ENCODE measurements at regions not wholly inside any gene's neighbourhood (a gene's known extent, or its start where the extent isn't known, plus 50 kb on each side); places are given as distances from the start of the nearest gene placed in this dataset.

- H3K27me3 ChIP-seq (ENCODE audit: insufficient read depth, poor library complexity, severe bottlenecking), result no peaks in the 10 kb centered on the region
- H3K27ac ChIP-seq (replicated peaks), result no peak overlapping the region
- TF ChIP-seq CTCF (IDR thresholded peaks at IDR 0.05; ENCODE audit: insufficient read depth, low read length) (no peak), SPI1 (IDR thresholded peaks at IDR 0.05; ENCODE audit: borderline replicate concordance, low read depth) (no peak), REST (IDR thresholded peaks at IDR 0.05; ENCODE audit: insufficient replicate concordance, low read depth) (no peak), GABPA (IDR thresholded peaks at IDR 0.05; ENCODE audit: low read depth) (no peak), POLR2AphosphoS5 (IDR thresholded peaks at IDR 0.05; ENCODE audit: low read depth) (no peak)
- H3K4me3 ChIP-seq (replicated peaks; ENCODE audit: insufficient read depth, low read length), result no peak overlapping the region
- no peak for DNase-seq (ENCODE audit: low read depth in 1 of 2, low spot score in 1 of 2)
These were observed 279.0 kb upstream of the SYT10 start for GRCh38 chr12:33718631-33719030.

- Histone ChIP-seq H3K27me3 (ENCODE audit: insufficient read depth, poor library complexity, severe bottlenecking) (no peaks in the 10 kb centered on the region), H3K4me3 (replicated peaks; ENCODE audit: insufficient read depth, low read length) (no peak overlapping the region), H3K27ac (replicated peaks) (no peak overlapping the region)
- no peak for TF ChIP-seq POLR2AphosphoS5 (IDR thresholded peaks at IDR 0.05; ENCODE audit: low read depth)
- TF ChIP-seq REST (IDR thresholded peaks at IDR 0.05; ENCODE audit: insufficient replicate concordance, low read depth), result no peak
- TF ChIP-seq SPI1 (IDR thresholded peaks at IDR 0.05; ENCODE audit: borderline replicate concordance, low read depth), result no peak
- no peak for DNase-seq (ENCODE audit: low read depth in 1 of 2, low spot score in 1 of 2)
These were observed 281.9 kb upstream of the SYT10 start for GRCh38 chr12:33721561-33721960.

- DNase-seq (ENCODE audit: low read depth in 1 of 2, low spot score in 1 of 2), result no peak
- TF ChIP-seq CTCF (IDR thresholded peaks at IDR 0.05; ENCODE audit: insufficient read depth, low read length) (no peak), POLR2AphosphoS5 (IDR thresholded peaks at IDR 0.05; ENCODE audit: low read depth) (no peak), SPI1 (IDR thresholded peaks at IDR 0.05; ENCODE audit: borderline replicate concordance, low read depth) (no peak), REST (IDR thresholded peaks at IDR 0.05; ENCODE audit: insufficient replicate concordance, low read depth) (no peak), GABPA (IDR thresholded peaks at IDR 0.05; ENCODE audit: low read depth) (no peak)
- no peak overlapping the region for H3K4me3 ChIP-seq (replicated peaks; ENCODE audit: insufficient read depth, low read length)
- no peak overlapping the region for H3K27ac ChIP-seq (replicated peaks)
- H3K27me3 ChIP-seq (ENCODE audit: insufficient read depth, poor library complexity, severe bottlenecking), result no peaks in the 10 kb centered on the region
These were observed 285.2 kb upstream of the SYT10 start for GRCh38 chr12:33724867-33725266.

- DNase-seq (ENCODE audit: low read depth in 1 of 2, low spot score in 1 of 2), result no peak
- no peak overlapping the region for H3K4me3 ChIP-seq (replicated peaks; ENCODE audit: insufficient read depth, low read length)
- no peaks in the 10 kb centered on the region for H3K27me3 ChIP-seq (ENCODE audit: insufficient read depth, poor library complexity, severe bottlenecking)
- TF ChIP-seq CTCF (IDR thresholded peaks at IDR 0.05; ENCODE audit: insufficient read depth, low read length), result no peak
- TF ChIP-seq SPI1 (IDR thresholded peaks at IDR 0.05; ENCODE audit: borderline replicate concordance, low read depth), result no peak
- TF ChIP-seq REST (IDR thresholded peaks at IDR 0.05; ENCODE audit: insufficient replicate concordance, low read depth), result no peak
- no peak for TF ChIP-seq POLR2AphosphoS5 (IDR thresholded peaks at IDR 0.05; ENCODE audit: low read depth)
- no peak for TF ChIP-seq GABPA (IDR thresholded peaks at IDR 0.05; ENCODE audit: low read depth)
- no peak overlapping the region for H3K27ac ChIP-seq (replicated peaks)
These were observed 287.4 kb upstream of the ALG10 start for GRCh38 chr12:33734871-33735270.
